ENCODE measurements at regions not wholly inside any gene's neighbourhood (a gene's known extent, or its start where the extent isn't known, plus 50 kb on each side); places are given as distances from the start of the nearest gene placed in this dataset.

- TF ChIP-seq, protein P1, sequence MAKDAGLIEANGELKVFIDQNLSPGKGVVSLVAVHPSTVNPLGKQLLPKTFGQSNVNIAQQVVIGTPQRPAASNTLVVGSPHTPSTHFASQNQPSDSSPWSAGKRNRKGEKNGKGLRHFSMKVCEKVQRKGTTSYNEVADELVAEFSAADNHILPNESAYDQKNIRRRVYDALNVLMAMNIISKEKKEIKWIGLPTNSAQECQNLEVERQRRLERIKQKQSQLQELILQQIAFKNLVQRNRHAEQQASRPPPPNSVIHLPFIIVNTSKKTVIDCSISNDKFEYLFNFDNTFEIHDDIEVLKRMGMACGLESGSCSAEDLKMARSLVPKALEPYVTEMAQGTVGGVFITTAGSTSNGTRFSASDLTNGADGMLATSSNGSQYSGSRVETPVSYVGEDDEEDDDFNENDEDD (CRISPR knock-in tag; IDR thresholded peaks at IDR 0.05; ENCODE audit: borderline replicate concordance) = no peak
- TF ChIP-seq ISL2 (CRISPR knock-in tag; IDR thresholded peaks at IDR 0.05) (no peak), ATF7 (IDR thresholded peaks at IDR 0.05) (peak; percentile 72), ATF7 (CRISPR knock-in tag; IDR thresholded peaks at IDR 0.05) (no peak), MXI1 (IDR thresholded peaks at IDR 0.05; ENCODE audit: borderline replicate concordance, low read depth, low read length) (no peak), ZNF670 (CRISPR knock-in tag; IDR thresholded peaks at IDR 0.05; ENCODE audit: borderline replicate concordance) (no peak), IKZF1 (IDR thresholded peaks at IDR 0.05) (peak; percentile 64; the same call in 1 of the 2 replicates), RFXAP (CRISPR knock-in tag; IDR thresholded peaks at IDR 0.05; ENCODE audit: borderline replicate concordance) (no peak), POLR2G (IDR thresholded peaks at IDR 0.05; ENCODE audit: low read depth, low read length) (no peak), ZNF280D (CRISPR knock-in tag; IDR thresholded peaks at IDR 0.05) (no peak), MEIS2 (CRISPR knock-in tag; IDR thresholded peaks at IDR 0.05) (no peak), MED8 (CRISPR knock-in tag; IDR thresholded peaks at IDR 0.05; ENCODE audit: insufficient replicate concordance) (no peak), ZSCAN30 (CRISPR knock-in tag; IDR thresholded peaks at IDR 0.05) (no peak), ZNF513 (CRISPR knock-in tag; conservative IDR thresholded peaks at IDR 0.05) (no peak), FOXP1 (IDR thresholded peaks at IDR 0.05) (peak; percentile 59), FOXP1 (CRISPR knock-in tag; IDR thresholded peaks at IDR 0.05) (no peak), DDIT3 (CRISPR knock-in tag; IDR thresholded peaks at IDR 0.05) (no peak), CAMTA2 (CRISPR knock-in tag; IDR thresholded peaks at IDR 0.05; ENCODE audit: borderline replicate concordance) (no peak), TP53 (CRISPR knock-in tag; conservative IDR thresholded peaks at IDR 0.05) (no peak), HDAC6 (IDR thresholded peaks at IDR 0.05; ENCODE audit: low read depth, low read length) (no peak), FOXK2 (IDR thresholded peaks at IDR 0.05) (peak; percentile 60; the same call in 1 of the 2 replicates), ETV5 (CRISPR knock-in tag; IDR thresholded peaks at IDR 0.05; ENCODE audit: borderline replicate concordance) (no peak)
- TF ChIP-seq, protein P2, sequence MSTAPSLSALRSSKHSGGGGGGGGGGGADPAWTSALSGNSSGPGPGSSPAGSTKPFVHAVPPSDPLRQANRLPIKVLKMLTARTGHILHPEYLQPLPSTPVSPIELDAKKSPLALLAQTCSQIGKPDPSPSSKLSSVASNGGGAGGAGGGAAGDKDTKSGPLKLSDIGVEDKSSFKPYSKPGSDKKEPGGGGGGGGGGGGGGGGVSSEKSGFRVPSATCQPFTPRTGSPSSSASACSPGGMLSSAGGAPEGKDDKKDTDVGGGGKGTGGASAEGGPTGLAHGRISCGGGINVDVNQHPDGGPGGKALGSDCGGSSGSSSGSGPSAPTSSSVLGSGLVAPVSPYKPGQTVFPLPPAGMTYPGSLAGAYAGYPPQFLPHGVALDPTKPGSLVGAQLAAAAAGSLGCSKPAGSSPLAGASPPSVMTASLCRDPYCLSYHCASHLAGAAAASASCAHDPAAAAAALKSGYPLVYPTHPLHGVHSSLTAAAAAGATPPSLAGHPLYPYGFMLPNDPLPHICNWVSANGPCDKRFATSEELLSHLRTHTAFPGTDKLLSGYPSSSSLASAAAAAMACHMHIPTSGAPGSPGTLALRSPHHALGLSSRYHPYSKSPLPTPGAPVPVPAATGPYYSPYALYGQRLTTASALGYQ (CRISPR knock-in tag; IDR thresholded peaks at IDR 0.05) = no peak
- TF ChIP-seq, protein P3, sequence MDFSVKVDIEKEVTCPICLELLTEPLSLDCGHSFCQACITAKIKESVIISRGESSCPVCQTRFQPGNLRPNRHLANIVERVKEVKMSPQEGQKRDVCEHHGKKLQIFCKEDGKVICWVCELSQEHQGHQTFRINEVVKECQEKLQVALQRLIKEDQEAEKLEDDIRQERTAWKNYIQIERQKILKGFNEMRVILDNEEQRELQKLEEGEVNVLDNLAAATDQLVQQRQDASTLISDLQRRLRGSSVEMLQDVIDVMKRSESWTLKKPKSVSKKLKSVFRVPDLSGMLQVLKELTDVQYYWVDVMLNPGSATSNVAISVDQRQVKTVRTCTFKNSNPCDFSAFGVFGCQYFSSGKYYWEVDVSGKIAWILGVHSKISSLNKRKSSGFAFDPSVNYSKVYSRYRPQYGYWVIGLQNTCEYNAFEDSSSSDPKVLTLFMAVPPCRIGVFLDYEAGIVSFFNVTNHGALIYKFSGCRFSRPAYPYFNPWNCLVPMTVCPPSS (IDR thresholded peaks at IDR 0.05) = peak; percentile 74; the same call in 1 of the 2 replicates
Measured at GRCh38 chr16:18037051-18037450, 299.5 kb downstream of the NPIPA8 start (continued).

Data from HepG2 (cell line).